ENCODE measurements at regions not wholly inside any gene's neighbourhood (a gene's known extent, or its start where the extent isn't known, plus 50 kb on each side); places are given as distances from the start of the nearest gene placed in this dataset.

DNA sequence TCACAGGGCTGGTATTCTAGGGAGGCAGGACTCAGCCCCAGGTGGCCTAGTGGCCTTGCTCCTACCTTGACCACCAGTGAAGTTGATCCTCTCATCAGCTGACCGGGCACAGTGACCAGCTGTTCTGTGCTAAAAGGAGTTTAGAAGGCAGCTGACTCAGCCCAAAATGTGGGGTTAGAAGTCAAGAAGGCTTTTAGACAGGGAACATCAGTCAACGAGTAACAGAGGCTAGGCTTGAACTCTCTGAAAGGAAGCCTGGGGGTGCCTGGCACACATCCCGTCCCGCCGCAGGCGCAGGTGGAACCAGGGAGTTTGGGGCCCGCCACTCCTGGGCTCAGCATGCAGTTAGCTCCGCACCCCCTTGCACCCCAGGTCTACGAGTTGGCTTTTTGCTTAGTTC is 114.9 kb upstream of the SLC45A1 start:
- no peak for DNase-seq (ENCODE audit: low read depth in 2 of 2)

GRCh38 chr1:8202182-8202905 is 115.6 kb upstream of the SLC45A1 start:
- no peak for DNase-seq (ENCODE audit: low read depth in 2 of 2)

DNA sequence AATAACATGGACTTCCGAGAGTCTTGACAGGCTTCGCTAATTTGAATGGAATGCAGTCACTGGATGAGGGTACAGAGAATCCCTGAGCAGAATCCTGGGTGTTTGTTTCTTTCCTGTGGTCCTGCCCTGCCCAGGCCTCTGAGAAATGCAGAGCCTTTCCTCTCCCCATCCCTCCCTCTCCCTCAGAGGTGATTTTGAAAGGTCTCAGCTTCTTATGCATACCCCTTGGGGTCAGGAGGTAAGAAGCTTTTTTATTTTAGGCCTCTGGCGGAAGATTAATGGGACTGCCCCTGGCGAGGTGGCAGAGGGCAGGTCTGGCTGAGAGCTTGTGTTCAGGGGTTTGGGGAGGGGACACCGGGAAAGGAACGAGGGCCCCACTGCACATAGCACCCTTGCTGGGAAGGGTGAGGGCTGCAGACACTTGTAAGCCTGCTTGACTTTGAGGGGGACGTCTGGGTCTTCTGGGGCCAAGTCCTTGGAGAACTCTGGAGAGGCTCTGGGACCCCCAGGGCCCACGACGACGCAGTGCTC is 116.5 kb upstream of the SLC45A1 start:
- DNase-seq (ENCODE audit: low read depth in 2 of 2): no peak

DNA sequence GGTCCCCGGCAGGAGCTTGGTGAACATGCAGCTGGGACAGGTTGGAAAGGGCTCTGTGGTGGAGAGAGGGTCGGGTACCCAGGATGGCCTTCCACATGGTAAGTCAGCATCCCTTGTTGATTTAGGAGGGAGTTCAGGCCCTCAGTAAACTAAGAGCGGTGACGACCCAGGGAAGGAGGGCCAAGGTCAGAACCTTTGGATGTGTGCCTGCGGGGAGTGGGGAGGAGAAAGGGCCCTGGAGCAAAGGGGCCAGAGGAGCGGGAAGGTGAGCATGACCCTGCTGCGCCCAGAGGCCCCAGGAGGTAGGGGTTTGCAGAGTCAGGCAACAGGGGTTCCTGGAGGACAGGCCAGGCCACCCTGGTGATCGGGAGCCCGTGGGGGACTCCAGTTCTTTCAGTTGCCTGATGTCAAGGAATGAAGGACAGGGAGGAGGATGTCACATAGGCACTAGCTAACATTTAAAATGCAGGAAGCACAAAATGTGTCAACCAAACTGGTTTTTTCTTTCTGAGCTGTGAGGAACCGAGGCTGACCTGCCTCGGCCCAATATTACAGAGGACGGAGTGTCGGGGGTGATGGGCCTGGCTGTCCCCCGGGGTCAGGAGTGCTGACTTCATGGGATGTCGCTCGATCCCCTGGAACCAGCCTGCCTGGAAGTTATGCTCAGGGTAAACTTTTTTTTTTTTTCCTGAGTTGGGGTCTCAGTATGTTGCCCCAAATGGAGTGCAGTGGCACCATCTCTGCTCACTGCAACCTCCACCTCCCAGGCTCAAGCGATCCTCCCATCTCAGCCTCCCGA is 117.4 kb upstream of the SLC45A1 start:
- DNase-seq (ENCODE audit: low read depth in 2 of 2): no peak

DNA sequence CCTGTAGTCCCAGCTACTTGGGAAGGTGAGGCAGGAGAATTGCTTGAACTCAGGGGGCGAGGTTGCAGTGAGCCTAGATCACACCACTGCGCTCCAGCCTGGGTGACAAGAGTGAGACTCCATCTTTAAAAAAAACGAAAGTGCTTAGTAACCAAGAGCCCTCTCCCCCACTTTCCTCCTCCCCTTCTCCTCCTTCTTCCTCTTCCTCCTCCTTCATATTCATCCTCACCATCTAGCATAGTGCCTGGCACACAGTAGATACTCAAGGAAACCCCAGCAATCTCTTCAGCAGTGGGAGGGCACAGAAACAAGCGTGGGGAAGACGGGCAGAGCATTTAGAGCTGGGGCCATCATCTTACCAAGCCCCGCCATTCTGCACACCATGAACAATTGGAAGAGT is 119.4 kb upstream of the SLC45A1 start:
- no peak for DNase-seq (ENCODE audit: low read depth in 2 of 2)

- no peak for DNase-seq (ENCODE audit: low read depth in 2 of 2)
These were observed 120.2 kb upstream of the SLC45A1 start for GRCh38 chr1:8197493-8198282.

GRCh38 chr1:8194481-8195227 is 123.3 kb upstream of the SLC45A1 start:
- DNase-seq (ENCODE audit: low read depth in 2 of 2): no peak

DNA sequence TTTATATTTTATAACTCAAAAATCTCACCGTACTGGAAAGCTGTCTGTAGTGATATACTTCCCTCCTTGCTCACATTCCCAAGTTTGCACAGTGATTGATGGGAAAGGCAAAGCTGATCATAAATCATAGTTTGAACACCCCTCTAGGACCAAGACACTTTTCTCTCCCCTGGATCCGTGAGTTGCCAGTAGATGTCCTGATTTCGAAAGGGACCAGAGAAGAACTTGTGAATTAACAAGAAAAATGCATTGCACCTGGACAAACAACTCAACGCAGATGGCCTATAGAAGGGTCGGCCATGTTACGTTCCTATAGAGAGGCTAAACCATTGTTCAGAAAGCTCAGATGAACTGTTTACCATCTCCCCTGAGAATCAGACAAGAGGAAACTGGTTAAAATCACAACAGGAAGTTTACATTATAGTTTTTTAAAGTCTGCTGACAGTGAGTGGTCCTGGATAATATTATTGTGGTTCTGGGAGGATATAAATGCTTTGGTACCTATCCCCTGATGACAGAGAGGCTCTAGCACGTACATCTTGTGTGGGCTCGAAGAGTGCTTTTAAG is 124.0 kb upstream of the SLC45A1 start:
- DNase-seq (ENCODE audit: low read depth in 2 of 2): no peak

- DNase-seq (ENCODE audit: low read depth in 2 of 2): no peak
These were observed 126.4 kb upstream of the SLC45A1 start for GRCh38 chr1:8191474-8191873.

- DNase-seq (ENCODE audit: low read depth in 2 of 2): no peak
These were observed 127.9 kb upstream of the SLC45A1 start for GRCh38 chr1:8189931-8190483.

- DNase-seq (ENCODE audit: low read depth in 2 of 2): no peak
These were observed 132.5 kb upstream of the SLC45A1 start for GRCh38 chr1:8185400-8185799.

GRCh38 chr1:8184301-8184700 is 133.6 kb upstream of the SLC45A1 start:
- DNase-seq (ENCODE audit: low read depth in 2 of 2): no peak

- no peak for DNase-seq (ENCODE audit: low read depth in 2 of 2)
These were observed 135.7 kb upstream of the SLC45A1 start for GRCh38 chr1:8182034-8182761.

DNA sequence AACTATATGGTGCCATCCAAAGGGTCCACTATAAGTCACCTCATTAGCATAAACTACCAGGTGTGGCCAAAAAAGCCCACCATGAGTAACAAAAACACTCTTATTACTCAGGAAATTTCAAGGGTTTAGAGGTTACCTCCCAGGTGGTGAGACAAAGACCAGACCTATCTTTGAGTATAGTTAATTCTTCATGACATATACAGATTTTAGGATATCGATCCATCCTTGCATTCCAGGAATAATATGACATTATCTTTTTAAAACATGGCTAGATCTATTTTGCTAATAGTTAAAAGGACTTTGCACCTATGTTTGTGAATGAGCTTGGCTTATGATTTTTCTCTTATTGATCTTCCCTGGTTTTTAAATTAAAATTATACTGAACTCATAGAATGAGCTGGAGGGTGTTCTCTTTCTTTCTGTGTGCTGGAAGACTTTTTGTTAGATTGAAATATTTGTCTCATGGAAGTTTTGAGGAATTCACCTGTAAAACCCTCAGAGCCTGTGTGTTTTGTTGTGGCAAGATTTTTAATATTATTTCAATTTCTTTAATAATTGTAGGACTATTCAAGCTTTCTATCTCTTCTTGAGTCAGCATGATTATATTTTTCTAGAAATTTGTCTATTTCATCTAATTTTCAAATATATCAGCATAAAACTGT is 138.7 kb upstream of the SLC45A1 start:
- DNase-seq (ENCODE audit: low read depth in 2 of 2): no peak

- DNase-seq (ENCODE audit: low read depth in 2 of 2): no peak
These were observed 141.6 kb upstream of the SLC45A1 start for GRCh38 chr1:8176279-8176678.

DNA sequence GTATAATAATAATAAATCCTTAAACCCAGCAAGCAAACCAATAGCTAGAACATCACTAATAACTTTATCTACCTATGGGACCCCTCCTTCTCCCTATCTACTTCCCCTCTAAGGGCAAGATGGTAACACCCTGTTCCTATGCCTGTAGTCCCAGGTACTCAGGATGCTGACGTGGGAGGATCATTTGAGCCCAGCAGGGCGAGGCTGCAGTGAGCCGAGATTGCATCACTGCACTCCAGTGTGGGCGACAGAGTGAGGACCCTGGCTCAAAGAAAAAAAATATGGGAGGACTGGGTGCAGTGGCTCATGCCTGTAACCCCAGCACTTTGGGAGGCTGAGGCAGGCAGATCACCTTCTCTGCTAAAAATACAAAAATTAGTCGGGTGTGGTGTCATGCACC is 143.1 kb upstream of the SLC45A1 start:
- no peak for DNase-seq (ENCODE audit: low read depth in 2 of 2)

DNA sequence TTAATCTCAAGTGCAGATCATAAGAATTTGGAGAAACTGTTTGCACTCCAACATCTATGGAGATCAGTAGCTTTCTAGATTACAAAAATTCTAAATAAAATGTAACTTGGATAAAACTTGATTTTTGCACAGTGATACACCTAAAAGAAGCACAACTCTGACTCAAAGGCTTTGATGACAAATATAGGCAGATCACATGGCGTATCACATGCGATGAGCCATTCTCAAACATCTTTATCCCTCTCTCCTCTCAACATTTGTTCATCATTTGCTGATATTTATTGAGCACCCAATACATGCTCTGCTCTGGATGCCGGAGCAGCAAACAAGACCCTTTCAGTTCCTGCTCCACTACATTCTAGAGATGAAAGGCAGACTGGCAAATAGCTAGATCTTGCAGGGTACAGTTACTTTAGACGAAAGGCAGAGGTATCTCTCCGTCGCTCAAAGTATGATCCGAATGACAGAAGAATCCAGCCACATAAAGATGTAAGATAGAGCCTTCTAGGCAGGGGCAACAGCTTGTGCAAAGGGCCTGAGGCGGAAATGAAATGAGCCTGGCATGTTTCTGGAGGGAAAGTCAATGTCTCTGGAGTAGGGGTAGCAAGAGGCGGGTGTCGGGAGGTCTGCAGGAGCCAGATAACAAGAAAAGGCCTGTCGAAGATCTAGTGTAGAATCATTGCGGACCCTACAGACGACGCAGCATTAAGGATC is 145.8 kb upstream of the ERRFI1 start:
- no peak for DNase-seq (ENCODE audit: low read depth in 2 of 2)

- no peak for DNase-seq (ENCODE audit: low read depth in 2 of 2)
These were observed 144.1 kb upstream of the ERRFI1 start for GRCh38 chr1:8170059-8170835.
